GM18867 (cell line): ENCODE measurements at regions not wholly inside any gene's neighbourhood (a gene's known extent, or its start where the extent isn't known, plus 50 kb on each side); places are given as distances from the start of the nearest gene placed in this dataset.
"Not testable (repeated sequence)": the region's sequence is repeated elsewhere in the genome, so short reads cannot be mapped to it uniquely, and the experiment has no call there.

Experiments
- ATAC-seq: cut with Tn5 transposase; IDR thresholded peaks from one replicate; pipeline ENCODE4 v1.9.1; 2021; ENCODE audit warnings: mild to moderate bottlenecking, moderate library complexity; ENCODE audit not compliant: unreplicated experiment

- no peak for ATAC-seq
These were observed 225.9 kb upstream of the MYO3A start for GRCh38 chr10:25707976-25708671.

- ATAC-seq, result no peak
These were observed 220.2 kb upstream of the MYO3A start for GRCh38 chr10:25713894-25714240.

GRCh38 chr10:25724241-25724640 lies 209.8 kb upstream of the MYO3A start:
- ATAC-seq, result no peak

GRCh38 chr10:25725917-25726716 lies 207.9 kb upstream of the MYO3A start:
- peak; percentile 82 for ATAC-seq

- no peak for ATAC-seq
These were observed 195.3 kb upstream of the MYO3A start for GRCh38 chr10:25738776-25739175.

GRCh38 chr10:25743832-25744231 lies 190.2 kb upstream of the MYO3A start:
- no peak for ATAC-seq

GRCh38 chr10:25744574-25744973 lies 189.5 kb upstream of the MYO3A start:
- ATAC-seq, result no peak

- ATAC-seq, result no peak
These were observed 188.1 kb upstream of the MYO3A start for GRCh38 chr10:25745976-25746375.

- no peak for ATAC-seq
These were observed 186.9 kb upstream of the MYO3A start for GRCh38 chr10:25747084-25747483.

- ATAC-seq, result no peak
These were observed 185.5 kb upstream of the MYO3A start for GRCh38 chr10:25748509-25748908.

GRCh38 chr10:25753776-25754175 lies 180.3 kb upstream of the MYO3A start:
- no peak for ATAC-seq

GRCh38 chr10:25755874-25756273 lies 178.2 kb upstream of the MYO3A start:
- not testable (repeated sequence) for ATAC-seq

GRCh38 chr10:25756784-25757183 lies 177.2 kb upstream of the MYO3A start:
- no peak for ATAC-seq

- peak; percentile 52 for ATAC-seq
These were observed 176.0 kb upstream of the MYO3A start for GRCh38 chr10:25758041-25758457.

GRCh38 chr10:25758511-25758910 lies 175.5 kb upstream of the MYO3A start:
- ATAC-seq, result no peak

GRCh38 chr10:25761937-25762336 lies 172.1 kb upstream of the MYO3A start:
- ATAC-seq, result no peak

- ATAC-seq, result no peak
These were observed 167.8 kb upstream of the MYO3A start for GRCh38 chr10:25766213-25766612.

- ATAC-seq, result no peak
These were observed 167.3 kb upstream of the MYO3A start for GRCh38 chr10:25766687-25767221.

GRCh38 chr10:25768167-25768566 lies 165.9 kb upstream of the MYO3A start:
- ATAC-seq, result no peak

GRCh38 chr10:25778646-25779045 lies 155.4 kb upstream of the MYO3A start:
- ATAC-seq, result no peak

GRCh38 chr10:25786161-25786560 lies 147.9 kb upstream of the MYO3A start:
- ATAC-seq, result no peak

- ATAC-seq, result no peak
These were observed 147.1 kb upstream of the MYO3A start for GRCh38 chr10:25786899-25787298.
